ENCODE measurements at regions not wholly inside any gene's neighbourhood (a gene's known extent, or its start where the extent isn't known, plus 50 kb on each side); places are given as distances from the start of the nearest gene placed in this dataset.

- TF ChIP-seq POLR2A (IDR thresholded peaks at IDR 0.05) (no peak), CTCF (IDR thresholded peaks at IDR 0.05 in 8 of 11, conservative IDR thresholded peaks at IDR 0.05 in 3 of 11) (no peak), POLR2AphosphoS5 (IDR thresholded peaks at IDR 0.05) (no peak)
Observed at GRCh38 chr17:79438546-79439334, 172.1 kb downstream of the RBFOX3 start.
